Coronary artery (tissue), 2 donors: ENCODE measurements at regions not wholly inside any gene's neighbourhood (a gene's known extent, or its start where the extent isn't known, plus 50 kb on each side); places are given as distances from the start of the nearest gene placed in this dataset.
"Not testable (repeated sequence)": the region's sequence is repeated elsewhere in the genome, so short reads cannot be mapped to it uniquely, and the experiment has no call there.

ENCODE experiments used
- DNase-seq: peaks from one replicate; pipeline ENCODE4 v3.0.0-alpha.2; 2017; ENCODE audit warnings: low spot score
- H3K27ac ChIP-seq, 2 donors: fragments of 200-600 bp; sonication (generic); one replicate each; pipeline ENCODE4 v1.5.1; 2016 to 2019
- H3K4me3 ChIP-seq: fragments of 200-600 bp; sonication (generic); 2 replicates; pipeline ENCODE4 v1.5.1; 2016; ENCODE audit warnings: mild to moderate bottlenecking, moderate library complexity
- TF ChIP-seq, protein P1 (sequence below): fragments of 200-600 bp; sonication (generic); IDR thresholded peaks from one replicate; pipeline ENCODE4 v1.5.1; 2019; ENCODE audit warnings: antibody characterized with exemption

DNA sequence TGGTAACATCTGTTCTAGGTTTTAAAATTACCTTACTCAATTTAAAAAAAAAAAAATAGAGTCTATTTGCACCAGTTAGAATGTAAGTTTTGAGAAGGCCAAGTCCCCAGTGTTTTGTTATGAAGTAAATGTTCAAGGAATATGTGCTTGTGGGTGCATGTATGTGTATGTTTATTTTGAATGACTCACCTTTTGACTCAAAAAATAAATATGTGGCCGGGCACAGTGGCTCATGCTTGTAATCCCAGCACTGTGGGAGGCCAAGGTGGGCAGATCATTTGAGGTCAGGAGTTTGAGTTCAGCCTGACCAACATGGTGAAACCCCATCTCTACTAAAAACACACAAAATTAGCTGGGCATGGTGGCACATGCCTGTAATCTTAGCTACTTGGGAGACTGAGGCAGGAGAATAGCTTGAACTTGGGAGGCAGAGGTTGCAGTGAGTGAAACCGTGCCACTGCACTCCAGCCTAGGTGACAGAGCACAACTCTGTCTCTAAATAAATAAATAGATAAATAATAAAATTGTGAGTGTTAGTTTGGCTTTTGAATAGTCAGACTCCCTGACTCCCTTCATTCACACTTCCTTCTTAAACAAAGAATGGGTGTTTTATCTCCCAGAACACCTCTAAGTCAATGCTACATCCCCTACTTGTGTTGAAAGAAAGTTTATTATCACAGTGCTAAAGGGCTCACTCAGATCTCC is 511.3 kb upstream of the PCDH7 start:
- TF ChIP-seq, protein P1, sequence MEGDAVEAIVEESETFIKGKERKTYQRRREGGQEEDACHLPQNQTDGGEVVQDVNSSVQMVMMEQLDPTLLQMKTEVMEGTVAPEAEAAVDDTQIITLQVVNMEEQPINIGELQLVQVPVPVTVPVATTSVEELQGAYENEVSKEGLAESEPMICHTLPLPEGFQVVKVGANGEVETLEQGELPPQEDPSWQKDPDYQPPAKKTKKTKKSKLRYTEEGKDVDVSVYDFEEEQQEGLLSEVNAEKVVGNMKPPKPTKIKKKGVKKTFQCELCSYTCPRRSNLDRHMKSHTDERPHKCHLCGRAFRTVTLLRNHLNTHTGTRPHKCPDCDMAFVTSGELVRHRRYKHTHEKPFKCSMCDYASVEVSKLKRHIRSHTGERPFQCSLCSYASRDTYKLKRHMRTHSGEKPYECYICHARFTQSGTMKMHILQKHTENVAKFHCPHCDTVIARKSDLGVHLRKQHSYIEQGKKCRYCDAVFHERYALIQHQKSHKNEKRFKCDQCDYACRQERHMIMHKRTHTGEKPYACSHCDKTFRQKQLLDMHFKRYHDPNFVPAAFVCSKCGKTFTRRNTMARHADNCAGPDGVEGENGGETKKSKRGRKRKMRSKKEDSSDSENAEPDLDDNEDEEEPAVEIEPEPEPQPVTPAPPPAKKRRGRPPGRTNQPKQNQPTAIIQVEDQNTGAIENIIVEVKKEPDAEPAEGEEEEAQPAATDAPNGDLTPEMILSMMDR: no peak
- Histone ChIP-seq H3K27ac (no peak overlapping the region), H3K4me3 (no peak overlapping the region)
- DNase-seq: no peak

DNA sequence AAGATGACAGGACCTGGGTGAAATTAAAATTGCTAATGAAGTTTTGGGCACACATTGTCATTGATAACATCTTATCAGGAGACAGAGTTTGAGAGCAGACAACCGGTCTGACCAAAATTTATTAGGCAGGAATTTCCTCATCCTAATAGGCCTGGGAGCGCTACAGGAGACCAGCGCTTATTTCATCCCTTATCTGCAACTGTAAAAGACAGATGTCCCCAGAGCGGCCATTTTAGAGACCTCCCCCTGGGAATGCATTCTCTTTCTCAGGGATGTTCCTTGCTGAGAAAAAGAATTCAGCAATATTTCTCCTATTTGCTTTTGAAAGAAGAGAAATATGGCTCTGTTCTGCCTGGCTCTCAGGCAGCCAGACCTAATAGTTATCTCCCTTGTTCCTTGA is 504.2 kb upstream of the PCDH7 start:
- not testable (repeated sequence) for DNase-seq, H3K4me3 ChIP-seq, H3K27ac ChIP-seq

DNA sequence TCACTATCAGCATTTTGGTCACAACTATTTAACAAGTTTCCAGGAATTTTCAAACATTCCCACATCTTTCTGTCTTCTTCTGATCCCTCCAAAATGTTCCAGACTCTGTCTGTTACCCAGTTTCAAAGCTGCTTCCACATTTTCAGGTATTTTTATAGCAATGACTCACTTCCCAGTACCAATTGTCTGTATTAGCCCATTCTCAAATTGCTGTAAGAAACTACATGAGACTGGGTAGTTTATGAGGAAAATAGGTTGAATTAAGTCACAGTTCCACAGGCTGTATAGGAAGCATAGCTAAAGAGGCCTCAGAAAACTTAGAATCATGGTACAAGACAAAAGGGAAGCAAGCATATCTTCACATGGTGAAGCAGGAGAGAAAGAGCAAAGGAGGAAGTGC is 475.0 kb upstream of the PCDH7 start:
- no peak for DNase-seq
- Histone ChIP-seq H3K27ac (no peak overlapping the region), H3K4me3 (no peak overlapping the region)
- TF ChIP-seq, protein P1: no peak

DNA sequence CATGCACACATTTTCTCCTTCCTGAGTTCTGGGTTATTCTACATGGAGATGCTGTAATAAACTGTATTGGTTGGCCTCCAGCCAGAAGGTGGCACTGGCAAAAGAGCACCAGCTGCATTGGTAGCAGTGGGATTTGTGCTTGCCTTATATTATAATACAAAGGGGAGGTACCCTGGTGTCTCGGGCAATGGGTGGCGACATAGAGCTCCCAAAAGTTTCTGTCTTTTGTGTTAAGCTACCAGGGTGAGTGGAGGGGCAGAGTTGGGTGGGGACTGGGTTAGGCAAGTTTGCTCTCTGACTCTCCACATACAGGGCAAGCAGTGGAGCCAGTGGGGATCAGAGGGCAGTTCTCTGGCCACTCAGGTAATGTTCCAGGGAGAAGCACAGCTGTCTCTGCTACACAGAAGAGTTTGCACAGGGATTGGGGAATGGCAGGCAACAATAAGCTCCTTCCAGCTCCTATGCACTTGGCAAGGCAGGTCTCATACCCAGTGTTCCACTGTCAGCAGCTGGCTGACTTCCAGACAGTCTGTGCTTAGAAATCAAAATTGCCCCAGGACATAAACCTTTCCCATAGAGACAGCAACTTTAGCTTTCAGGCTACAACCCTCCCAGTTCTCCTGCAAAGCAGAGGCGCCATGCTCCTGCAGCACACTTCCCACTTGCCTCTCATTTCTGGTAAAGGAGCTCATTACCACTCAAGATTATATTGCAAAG is 463.9 kb upstream of the PCDH7 start:
- no peak overlapping the region for H3K27ac ChIP-seq
- no peak for DNase-seq
- TF ChIP-seq, protein P1: no peak
- H3K4me3 ChIP-seq: no peak overlapping the region

DNA sequence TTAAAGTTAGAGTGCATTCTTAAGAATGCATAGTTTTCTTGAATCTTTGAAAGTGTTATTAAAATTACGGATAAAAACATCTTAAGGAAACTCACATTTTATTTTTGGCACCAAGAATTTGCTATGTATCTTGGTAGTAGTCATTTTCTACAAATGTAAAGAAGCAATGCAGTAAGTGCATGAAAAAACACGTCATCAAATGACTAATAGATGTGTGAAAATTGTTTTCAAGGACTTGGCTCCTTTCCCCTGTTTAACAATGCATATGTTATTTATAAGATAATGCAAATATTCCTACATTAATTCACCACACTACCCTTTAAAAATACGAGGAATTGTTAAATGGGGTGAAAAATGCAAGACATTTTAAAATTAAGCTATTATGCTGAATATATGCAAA is 461.2 kb upstream of the PCDH7 start:
- DNase-seq: no peak
- TF ChIP-seq, protein P1: no peak
- H3K27ac ChIP-seq: no peak overlapping the region
- H3K4me3 ChIP-seq: no peak overlapping the region

DNA sequence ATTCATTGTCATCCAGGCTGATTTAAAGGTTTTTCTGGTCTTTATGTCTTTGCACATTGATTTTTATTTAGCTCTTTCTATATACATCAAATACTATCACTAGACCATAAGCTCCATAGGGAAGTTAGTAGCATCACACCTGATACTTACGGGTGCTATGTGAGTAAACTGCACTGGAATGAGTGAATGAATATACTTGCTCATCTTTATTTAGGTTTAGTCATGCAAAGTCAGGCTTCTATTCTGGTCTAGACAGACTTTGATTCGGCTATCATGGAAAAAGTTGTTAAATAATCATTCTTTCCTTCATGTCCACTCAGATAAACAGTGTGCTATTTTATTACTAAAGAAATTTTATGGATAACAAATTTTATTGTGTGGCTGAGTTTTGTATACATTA is 457.8 kb upstream of the PCDH7 start:
- TF ChIP-seq, protein P1: no peak
- no peak for DNase-seq
- no peak overlapping the region for H3K27ac ChIP-seq

GRCh38 chr4:30264465-30264864 is 455.7 kb upstream of the PCDH7 start:
- no peak overlapping the region for H3K4me3 ChIP-seq
- H3K27ac ChIP-seq: no peak overlapping the region
- DNase-seq: no peak
- TF ChIP-seq, protein P1: no peak

More for the DNA sequence above, 457.8 kb upstream of the PCDH7 start:
- no peak overlapping the region for H3K4me3 ChIP-seq
